ENCODE measurements at regions not wholly inside any gene's neighbourhood (a gene's known extent, or its start where the extent isn't known, plus 50 kb on each side); places are given as distances from the start of the nearest gene placed in this dataset.

GRCh38 chr13:106281426-106281825 is 254.0 kb downstream of the EFNB2 start:
- Histone ChIP-seq H3K9ac (ENCODE audit: low read length) (no peak overlapping the region), H3K9me3 (ENCODE audit: control insufficient read depth, low read length) (no peaks in the 10 kb centered on the region), H3K27me3 (ENCODE audit: control insufficient read depth, insufficient read depth, low read length) (no peaks in the 10 kb centered on the region), H3K36me3 (ENCODE audit: control insufficient read depth, insufficient read depth, low read length) (no peaks in the 10 kb centered on the region), H3K4me3 (ENCODE audit: low read length) (no peak overlapping the region), H3K4me1 (ENCODE audit: control insufficient read depth, insufficient read depth, low read length) (peaks cover 9% of the 10 kb centered on the region)

GRCh38 chr13:106277484-106278154 is 257.8 kb downstream of the EFNB2 start:
- no peak overlapping the region for H3K4me3 ChIP-seq (ENCODE audit: low read length)
- no peaks in the 10 kb centered on the region for H3K4me1 ChIP-seq (ENCODE audit: control insufficient read depth, insufficient read depth, low read length)
- H3K9me3 ChIP-seq (ENCODE audit: control insufficient read depth, low read length) = no peaks in the 10 kb centered on the region
- no peaks in the 10 kb centered on the region for H3K27me3 ChIP-seq (ENCODE audit: control insufficient read depth, insufficient read depth, low read length)
- no peak overlapping the region for H3K9ac ChIP-seq (ENCODE audit: low read length)
- H3K36me3 ChIP-seq (ENCODE audit: control insufficient read depth, insufficient read depth, low read length) = no peaks in the 10 kb centered on the region

- Histone ChIP-seq H3K27me3 (ENCODE audit: control insufficient read depth, insufficient read depth, low read length) (no peaks in the 10 kb centered on the region), H3K4me1 (ENCODE audit: control insufficient read depth, insufficient read depth, low read length) (no peaks in the 10 kb centered on the region), H3K36me3 (ENCODE audit: control insufficient read depth, insufficient read depth, low read length) (no peaks in the 10 kb centered on the region), H3K4me3 (ENCODE audit: low read length) (no peak overlapping the region), H3K9me3 (ENCODE audit: control insufficient read depth, low read length) (no peaks in the 10 kb centered on the region), H3K9ac (ENCODE audit: low read length) (no peak overlapping the region)
These were observed 258.6 kb downstream of the EFNB2 start for GRCh38 chr13:106276876-106277275.

GRCh38 chr13:106275446-106276032 is 259.9 kb downstream of the EFNB2 start:
- Histone ChIP-seq H3K27me3 (ENCODE audit: control insufficient read depth, insufficient read depth, low read length) (no peaks in the 10 kb centered on the region), H3K9ac (ENCODE audit: low read length) (no peak overlapping the region), H3K36me3 (ENCODE audit: control insufficient read depth, insufficient read depth, low read length) (no peaks in the 10 kb centered on the region), H3K4me1 (ENCODE audit: control insufficient read depth, insufficient read depth, low read length) (no peaks in the 10 kb centered on the region), H3K9me3 (ENCODE audit: control insufficient read depth, low read length) (no peaks in the 10 kb centered on the region), H3K4me3 (ENCODE audit: low read length) (no peak overlapping the region)

- Histone ChIP-seq H3K27me3 (ENCODE audit: control insufficient read depth, insufficient read depth, low read length) (no peaks in the 10 kb centered on the region), H3K9ac (ENCODE audit: low read length) (no peak overlapping the region)
These were observed 260.8 kb downstream of the EFNB2 start for GRCh38 chr13:106274551-106275203.

GRCh38 chr13:106263801-106264200 is 271.7 kb downstream of the EFNB2 start:
- no peaks in the 10 kb centered on the region for H3K9me3 ChIP-seq (ENCODE audit: control insufficient read depth, low read length)
- no peaks in the 10 kb centered on the region for H3K36me3 ChIP-seq (ENCODE audit: control insufficient read depth, insufficient read depth, low read length)
- no peak overlapping the region for H3K9ac ChIP-seq (ENCODE audit: low read length)
- no peak overlapping the region for H3K4me3 ChIP-seq (ENCODE audit: low read length)
- no peaks in the 10 kb centered on the region for H3K4me1 ChIP-seq (ENCODE audit: control insufficient read depth, insufficient read depth, low read length)
- no peaks in the 10 kb centered on the region for H3K27me3 ChIP-seq (ENCODE audit: control insufficient read depth, insufficient read depth, low read length)

More at GRCh38 chr13:106274551-106275203, 260.8 kb downstream of the EFNB2 start:
- Histone ChIP-seq H3K4me3 (ENCODE audit: low read length) (no peak overlapping the region), H3K4me1 (ENCODE audit: control insufficient read depth, insufficient read depth, low read length) (no peaks in the 10 kb centered on the region), H3K9me3 (ENCODE audit: control insufficient read depth, low read length) (no peaks in the 10 kb centered on the region), H3K36me3 (ENCODE audit: control insufficient read depth, insufficient read depth, low read length) (no peaks in the 10 kb centered on the region)

GRCh38 chr13:106262886-106263285 is 272.6 kb downstream of the EFNB2 start:
- no peaks in the 10 kb centered on the region for H3K36me3 ChIP-seq (ENCODE audit: control insufficient read depth, insufficient read depth, low read length)
- H3K9ac ChIP-seq (ENCODE audit: low read length) = no peak overlapping the region
- H3K4me1 ChIP-seq (ENCODE audit: control insufficient read depth, insufficient read depth, low read length) = no peaks in the 10 kb centered on the region
- H3K9me3 ChIP-seq (ENCODE audit: control insufficient read depth, low read length) = no peaks in the 10 kb centered on the region
- no peak overlapping the region for H3K4me3 ChIP-seq (ENCODE audit: low read length)
- no peaks in the 10 kb centered on the region for H3K27me3 ChIP-seq (ENCODE audit: control insufficient read depth, insufficient read depth, low read length)

DNA sequence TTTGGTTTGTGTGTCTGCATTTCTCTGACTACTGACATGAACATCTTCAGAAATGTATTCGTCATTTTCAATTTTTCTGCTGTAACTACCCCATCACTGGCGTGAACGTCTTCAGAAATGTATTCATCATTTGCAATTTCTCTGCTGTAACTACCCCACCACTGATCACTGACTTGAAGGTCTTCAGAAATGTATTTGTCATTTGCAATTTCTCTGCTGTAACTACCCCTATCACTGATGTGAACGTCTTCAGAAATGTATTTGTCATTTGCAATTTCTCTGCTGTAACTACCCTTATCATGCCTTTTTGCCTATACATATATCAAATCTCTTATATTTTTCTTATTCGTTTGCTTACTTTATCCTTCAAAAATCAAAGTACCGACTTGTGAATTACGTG is 274.0 kb downstream of the EFNB2 start:
- H3K27me3 ChIP-seq (ENCODE audit: control insufficient read depth, insufficient read depth, low read length) = no peaks in the 10 kb centered on the region
- H3K36me3 ChIP-seq (ENCODE audit: control insufficient read depth, insufficient read depth, low read length) = no peaks in the 10 kb centered on the region
- no peaks in the 10 kb centered on the region for H3K4me1 ChIP-seq (ENCODE audit: control insufficient read depth, insufficient read depth, low read length)
- H3K9ac ChIP-seq (ENCODE audit: low read length) = no peak overlapping the region
- no peaks in the 10 kb centered on the region for H3K9me3 ChIP-seq (ENCODE audit: control insufficient read depth, low read length)
- H3K4me3 ChIP-seq (ENCODE audit: low read length) = no peak overlapping the region

DNA sequence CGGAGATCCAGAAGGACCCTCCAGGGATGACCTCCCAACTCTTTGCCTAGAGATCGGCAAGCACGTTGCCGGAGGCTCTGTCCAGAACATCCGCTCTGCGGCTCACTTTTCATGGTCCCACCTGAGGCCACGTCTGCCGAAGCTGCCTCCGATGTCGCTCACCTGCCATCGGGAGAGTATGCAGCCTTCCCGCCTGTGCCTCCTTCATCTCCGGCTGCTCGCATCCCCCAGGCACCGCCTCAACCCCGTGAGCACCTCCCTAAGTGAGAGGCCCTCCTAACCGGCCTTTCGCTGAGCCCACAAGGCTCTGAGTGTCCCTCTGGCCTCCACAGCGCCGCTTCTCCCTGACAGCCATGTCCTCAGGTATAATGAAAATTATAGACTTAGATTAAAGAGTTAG is 275.1 kb downstream of the EFNB2 start:
- Histone ChIP-seq H3K4me1 (ENCODE audit: control insufficient read depth, insufficient read depth, low read length) (no peaks in the 10 kb centered on the region), H3K4me3 (ENCODE audit: low read length) (no peak overlapping the region), H3K9ac (ENCODE audit: low read length) (no peak overlapping the region), H3K9me3 (ENCODE audit: control insufficient read depth, low read length) (no peaks in the 10 kb centered on the region), H3K27me3 (ENCODE audit: control insufficient read depth, insufficient read depth, low read length) (no peaks in the 10 kb centered on the region), H3K36me3 (ENCODE audit: control insufficient read depth, insufficient read depth, low read length) (no peaks in the 10 kb centered on the region)

- H3K4me3 ChIP-seq (ENCODE audit: low read length) = no peak overlapping the region
- H3K9me3 ChIP-seq (ENCODE audit: control insufficient read depth, low read length) = no peaks in the 10 kb centered on the region
- no peaks in the 10 kb centered on the region for H3K27me3 ChIP-seq (ENCODE audit: control insufficient read depth, insufficient read depth, low read length)
- no peak overlapping the region for H3K9ac ChIP-seq (ENCODE audit: low read length)
- H3K4me1 ChIP-seq (ENCODE audit: control insufficient read depth, insufficient read depth, low read length) = no peaks in the 10 kb centered on the region
- no peaks in the 10 kb centered on the region for H3K36me3 ChIP-seq (ENCODE audit: control insufficient read depth, insufficient read depth, low read length)
These were observed 275.5 kb downstream of the EFNB2 start for GRCh38 chr13:106259928-106260327.

DNA sequence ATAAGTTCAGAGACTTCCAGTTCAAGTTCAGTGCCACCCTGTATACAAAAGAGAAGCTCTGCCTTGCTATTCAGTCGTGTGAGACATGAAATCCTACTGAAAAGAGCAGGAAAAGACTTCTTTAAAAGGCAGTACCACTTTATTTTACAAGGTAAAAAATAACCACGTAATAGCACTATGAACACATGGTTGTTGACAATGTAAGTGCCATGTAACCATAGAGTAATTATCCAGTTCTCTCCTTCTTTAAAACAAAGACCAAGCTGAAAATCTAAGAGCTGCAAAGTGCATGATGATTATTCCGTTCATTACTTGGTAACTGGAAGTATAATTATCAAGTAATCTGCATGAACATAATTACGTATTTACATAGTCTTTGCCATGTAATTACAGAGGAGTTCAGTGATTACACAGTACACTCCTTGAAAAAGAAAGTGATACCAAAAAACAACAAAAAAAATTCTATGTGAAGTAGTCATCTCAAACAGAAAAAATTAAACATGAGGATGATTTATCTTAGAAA is 288.7 kb downstream of the EFNB2 start:
- Histone ChIP-seq H3K4me1 (ENCODE audit: control insufficient read depth, insufficient read depth, low read length) (peaks cover 7% of the 10 kb centered on the region), H3K9me3 (ENCODE audit: control insufficient read depth, low read length) (no peaks in the 10 kb centered on the region), H3K9ac (ENCODE audit: low read length) (no peak overlapping the region), H3K4me3 (ENCODE audit: low read length) (no peak overlapping the region), H3K27me3 (ENCODE audit: control insufficient read depth, insufficient read depth, low read length) (no peaks in the 10 kb centered on the region), H3K36me3 (ENCODE audit: control insufficient read depth, insufficient read depth, low read length) (no peaks in the 10 kb centered on the region)

DNA sequence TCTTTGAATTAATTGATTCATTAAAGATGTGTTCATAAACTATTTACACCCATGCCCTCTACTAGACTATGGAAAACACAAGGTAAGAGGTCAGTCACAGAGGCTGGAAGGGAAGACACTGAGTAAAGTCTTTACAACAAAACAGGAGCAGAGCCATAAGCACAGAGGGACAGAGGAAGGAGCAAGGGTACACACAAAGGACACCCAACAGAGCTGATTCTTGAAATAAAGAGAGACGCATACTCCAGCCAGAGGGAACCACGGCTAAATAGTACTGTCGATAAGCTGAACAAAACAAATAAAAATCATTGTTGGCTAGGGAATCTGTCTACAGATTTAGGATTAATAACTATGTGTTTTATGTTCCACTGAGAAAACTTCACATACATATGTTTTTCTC is 289.2 kb downstream of the EFNB2 start:
- no peaks in the 10 kb centered on the region for H3K27me3 ChIP-seq (ENCODE audit: control insufficient read depth, insufficient read depth, low read length)
- peaks cover 7% of the 10 kb centered on the region for H3K4me1 ChIP-seq (ENCODE audit: control insufficient read depth, insufficient read depth, low read length)
- no peak overlapping the region for H3K9ac ChIP-seq (ENCODE audit: low read length)
- H3K4me3 ChIP-seq (ENCODE audit: low read length) = no peak overlapping the region
- H3K9me3 ChIP-seq (ENCODE audit: control insufficient read depth, low read length) = no peaks in the 10 kb centered on the region
- H3K36me3 ChIP-seq (ENCODE audit: control insufficient read depth, insufficient read depth, low read length) = no peaks in the 10 kb centered on the region
